ENCODE measurements at regions not wholly inside any gene's neighbourhood (a gene's known extent, or its start where the extent isn't known, plus 50 kb on each side); places are given as distances from the start of the nearest gene placed in this dataset.

GRCh38 chr2:47640356-47640755 lies 69.6 kb upstream of the KCNK12 start:
- H3K9me3 ChIP-seq (ENCODE audit: control insufficient read depth, low read length), result no peaks in the 10 kb centered on the region
- H2BK15ac ChIP-seq (ENCODE audit: low read depth, poor library complexity, severe bottlenecking), result no peak overlapping the region
- H2AK5ac ChIP-seq (ENCODE audit: low read length, severe bottlenecking), result no peak overlapping the region
- no peak overlapping the region for H2BK120ac ChIP-seq (ENCODE audit: low read depth, low read length)
- H2AFZ ChIP-seq (ENCODE audit: low read depth, low read length), result no peak overlapping the region
- H2BK12ac ChIP-seq (ENCODE audit: low read length in 2 of 2), result no peak overlapping the region
- no peak overlapping the region for H3K9ac ChIP-seq (ENCODE audit: low read length)
- H3K79me1 ChIP-seq (replicated peaks; ENCODE audit: low read length, poor library complexity, severe bottlenecking), result no peaks in the 10 kb centered on the region
- H3K27ac ChIP-seq (ENCODE audit: low read length, poor library complexity, severe bottlenecking), result no peak overlapping the region
- 76% methylated on average over 3 of the region's 3 CpGs for WGBS
- no peak overlapping the region for H3K4ac ChIP-seq (ENCODE audit: low read depth in 1 of 2, low read length in 2 of 2)
- no peak overlapping the region for H3K4me3 ChIP-seq (ENCODE audit: insufficient read depth in 1 of 2, low read depth in 1 of 2, low read length in 2 of 2)
- no peak overlapping the region for H4K8ac ChIP-seq (ENCODE audit: low read length)
- H3K18ac ChIP-seq (ENCODE audit: low read depth in 1 of 2, low read length in 2 of 2), result no peak overlapping the region
- no peak overlapping the region for H3K23ac ChIP-seq (ENCODE audit: low read length in 2 of 2)
- H3K27me3 ChIP-seq (ENCODE audit: control insufficient read depth in 1 of 2, insufficient read depth in 1 of 2, low read length in 2 of 2), result peaks cover 20 to 42% of the 10 kb centered on the region in 2 experiments
- H3K36me3 ChIP-seq (ENCODE audit: control insufficient read depth in 1 of 2, insufficient read depth in 2 of 2, low read depth in 1 of 2, low read length in 2 of 2), result no peaks in the 10 kb centered on the region
- no peak for DNase-seq
- no peak overlapping the region for H3K14ac ChIP-seq (ENCODE audit: low read length in 2 of 2)
- H2BK5ac ChIP-seq (ENCODE audit: low read depth, low read length, poor library complexity, severe bottlenecking), result no peak overlapping the region
- no peak overlapping the region for H3K4me2 ChIP-seq (ENCODE audit: low read length, poor library complexity, severe bottlenecking)
- no peak overlapping the region for H4K91ac ChIP-seq (ENCODE audit: low read length)
- no peaks in the 10 kb centered on the region for H3K4me1 ChIP-seq (ENCODE audit: control insufficient read depth, insufficient read depth, low read depth, low read length)

- Histone ChIP-seq H3K4me2 (ENCODE audit: low read length, poor library complexity, severe bottlenecking) (no peak overlapping the region), H3K18ac (ENCODE audit: low read depth in 1 of 2, low read length in 2 of 2) (no peak overlapping the region)
Measured at GRCh38 chr2:47639467-47639866, 68.7 kb upstream of the KCNK12 start.

GRCh38 chr2:47638430-47638829 lies 67.6 kb upstream of the KCNK12 start:
- Histone ChIP-seq H3K36me3 (ENCODE audit: control insufficient read depth in 1 of 2, insufficient read depth in 2 of 2, low read depth in 1 of 2, low read length in 2 of 2) (no peaks in the 10 kb centered on the region), H3K14ac (ENCODE audit: low read length in 2 of 2) (no peak overlapping the region), H4K91ac (ENCODE audit: low read length) (no peak overlapping the region), H3K18ac (ENCODE audit: low read depth in 1 of 2, low read length in 2 of 2) (no peak overlapping the region), H3K23ac (ENCODE audit: low read length in 2 of 2) (no peak overlapping the region), H2BK15ac (ENCODE audit: low read depth, poor library complexity, severe bottlenecking) (no peak overlapping the region), H2BK12ac (ENCODE audit: low read length in 2 of 2) (no peak overlapping the region), H3K9ac (ENCODE audit: low read length) (no peak overlapping the region), H3K79me1 (replicated peaks; ENCODE audit: low read length, poor library complexity, severe bottlenecking) (no peaks in the 10 kb centered on the region), H3K9me3 (ENCODE audit: control insufficient read depth, low read length) (no peaks in the 10 kb centered on the region), H2BK5ac (ENCODE audit: low read depth, low read length, poor library complexity, severe bottlenecking) (no peak overlapping the region), H2AFZ (ENCODE audit: low read depth, low read length) (no peak overlapping the region), H3K27me3 (ENCODE audit: control insufficient read depth in 1 of 2, insufficient read depth in 1 of 2, low read length in 2 of 2) (peaks cover 9 to 37% of the 10 kb centered on the region in 2 experiments), H3K27ac (ENCODE audit: low read length, poor library complexity, severe bottlenecking) (no peak overlapping the region), H3K4me1 (ENCODE audit: control insufficient read depth, insufficient read depth, low read depth, low read length) (no peaks in the 10 kb centered on the region), H2AK5ac (ENCODE audit: low read length, severe bottlenecking) (no peak overlapping the region), H4K8ac (ENCODE audit: low read length) (no peak overlapping the region), H3K4ac (ENCODE audit: low read depth in 1 of 2, low read length in 2 of 2) (no peak overlapping the region), H3K4me3 (ENCODE audit: insufficient read depth in 1 of 2, low read depth in 1 of 2, low read length in 2 of 2) (no peak overlapping the region), H2BK120ac (ENCODE audit: low read depth, low read length) (no peak overlapping the region), H3K4me2 (ENCODE audit: low read length, poor library complexity, severe bottlenecking) (no peak overlapping the region)
- DNase-seq, result no peak
- whole genome bisulfite sequencing, result 93% methylated on average over 2 of the region's 2 CpGs

More at GRCh38 chr2:47639467-47639866, 68.7 kb upstream of the KCNK12 start:
- Histone ChIP-seq H3K4ac (ENCODE audit: low read depth in 1 of 2, low read length in 2 of 2) (no peak overlapping the region), H2BK12ac (ENCODE audit: low read length in 2 of 2) (no peak overlapping the region), H3K4me3 (ENCODE audit: insufficient read depth in 1 of 2, low read depth in 1 of 2, low read length in 2 of 2) (no peak overlapping the region), H3K14ac (ENCODE audit: low read length in 2 of 2) (no peak overlapping the region), H2BK5ac (ENCODE audit: low read depth, low read length, poor library complexity, severe bottlenecking) (no peak overlapping the region), H3K79me1 (replicated peaks; ENCODE audit: low read length, poor library complexity, severe bottlenecking) (no peaks in the 10 kb centered on the region), H4K91ac (ENCODE audit: low read length) (no peak overlapping the region), H4K8ac (ENCODE audit: low read length) (no peak overlapping the region), H3K9me3 (ENCODE audit: control insufficient read depth, low read length) (no peaks in the 10 kb centered on the region), H3K9ac (ENCODE audit: low read length) (no peak overlapping the region), H2BK15ac (ENCODE audit: low read depth, poor library complexity, severe bottlenecking) (no peak overlapping the region), H3K27me3 (ENCODE audit: control insufficient read depth in 1 of 2, insufficient read depth in 1 of 2, low read length in 2 of 2) (peaks cover 11 to 41% of the 10 kb centered on the region in 2 experiments), H3K27ac (ENCODE audit: low read length, poor library complexity, severe bottlenecking) (no peak overlapping the region), H3K36me3 (ENCODE audit: control insufficient read depth in 1 of 2, insufficient read depth in 2 of 2, low read depth in 1 of 2, low read length in 2 of 2) (no peaks in the 10 kb centered on the region), H2AK5ac (ENCODE audit: low read length, severe bottlenecking) (no peak overlapping the region), H2BK120ac (ENCODE audit: low read depth, low read length) (no peak overlapping the region), H2AFZ (ENCODE audit: low read depth, low read length) (no peak overlapping the region), H3K23ac (ENCODE audit: low read length in 2 of 2) (no peak overlapping the region), H3K4me1 (ENCODE audit: control insufficient read depth, insufficient read depth, low read depth, low read length) (no peaks in the 10 kb centered on the region)
- DNase-seq, result peak; percentile 14
- 92% methylated on average over 4 of the region's 4 CpGs for WGBS

- DNase-seq, result no peak
- Histone ChIP-seq H2AFZ (ENCODE audit: low read depth, low read length) (no peak overlapping the region), H3K4ac (ENCODE audit: low read depth in 1 of 2, low read length in 2 of 2) (no peak overlapping the region), H3K27me3 (ENCODE audit: control insufficient read depth in 1 of 2, insufficient read depth in 1 of 2, low read length in 2 of 2) (peaks cover 9 to 28% of the 10 kb centered on the region in 2 experiments), H3K27ac (ENCODE audit: low read length, poor library complexity, severe bottlenecking) (no peak overlapping the region), H3K4me1 (ENCODE audit: control insufficient read depth, insufficient read depth, low read depth, low read length) (peaks cover 8% of the 10 kb centered on the region), H2AK5ac (ENCODE audit: low read length, severe bottlenecking) (no peak overlapping the region), H3K9me3 (ENCODE audit: control insufficient read depth, low read length) (no peaks in the 10 kb centered on the region), H3K4me3 (ENCODE audit: insufficient read depth in 1 of 2, low read depth in 1 of 2, low read length in 2 of 2) (no peak overlapping the region), H3K9ac (ENCODE audit: low read length) (no peak overlapping the region), H4K91ac (ENCODE audit: low read length) (no peak overlapping the region), H4K8ac (ENCODE audit: low read length) (no peak overlapping the region), H2BK12ac (ENCODE audit: low read length in 2 of 2) (no peak overlapping the region), H3K79me1 (replicated peaks; ENCODE audit: low read length, poor library complexity, severe bottlenecking) (no peaks in the 10 kb centered on the region), H2BK5ac (ENCODE audit: low read depth, low read length, poor library complexity, severe bottlenecking) (no peak overlapping the region), H2BK120ac (ENCODE audit: low read depth, low read length) (no peak overlapping the region), H3K4me2 (ENCODE audit: low read length, poor library complexity, severe bottlenecking) (no peak overlapping the region), H2BK15ac (ENCODE audit: low read depth, poor library complexity, severe bottlenecking) (no peak overlapping the region), H3K36me3 (ENCODE audit: control insufficient read depth in 1 of 2, insufficient read depth in 2 of 2, low read depth in 1 of 2, low read length in 2 of 2) (no peaks in the 10 kb centered on the region), H3K23ac (ENCODE audit: low read length in 2 of 2) (no peak overlapping the region), H3K18ac (ENCODE audit: low read depth in 1 of 2, low read length in 2 of 2) (no peak overlapping the region), H3K14ac (ENCODE audit: low read length in 2 of 2) (no peak overlapping the region)
- WGBS, result 76% methylated on average over 10 of the region's 10 CpGs
Measured at GRCh38 chr2:47636596-47637264, 65.9 kb upstream of the KCNK12 start.
